ENCODE measurements at regions not wholly inside any gene's neighbourhood (a gene's known extent, or its start where the extent isn't known, plus 50 kb on each side); places are given as distances from the start of the nearest gene placed in this dataset.
A peak's percentile ranks its signal among the peaks of the same experiment; 100 is the strongest.
"Not testable (repeated sequence)": the region's sequence is repeated elsewhere in the genome, so short reads cannot be mapped to it uniquely, and the experiment has no call there.

DNA sequence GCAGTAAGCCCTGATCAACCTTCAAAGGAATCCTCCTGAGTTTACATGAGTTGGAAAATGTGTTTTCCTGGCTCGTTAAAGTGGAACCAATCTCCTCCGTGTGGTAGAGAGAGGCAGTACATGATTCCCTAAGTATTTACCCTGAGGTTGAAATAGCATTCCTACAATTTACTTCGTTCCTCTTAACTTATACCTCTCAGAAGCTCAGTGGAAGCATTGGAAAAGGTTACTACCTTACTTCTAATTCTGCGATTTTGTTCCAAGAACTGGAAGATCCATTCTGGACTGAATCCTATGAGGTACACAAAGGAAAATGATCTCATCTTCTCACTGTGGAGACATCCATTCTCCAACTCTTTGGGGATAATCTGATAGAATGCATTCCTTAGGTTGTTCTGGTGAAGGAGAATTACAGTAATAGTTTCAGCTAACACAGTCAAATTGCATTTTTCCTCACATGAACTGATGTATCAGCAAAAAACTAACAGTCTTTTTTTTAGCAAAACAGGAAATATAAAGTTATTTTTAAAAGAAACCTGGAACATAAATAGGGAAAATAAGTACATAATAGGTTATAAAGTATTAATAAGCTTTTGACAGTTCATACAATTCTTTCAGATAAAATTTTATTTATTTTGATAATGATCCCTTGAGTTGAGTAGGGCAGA is 475.6 kb downstream of the PDZRN4 start:
- H3K36me3 ChIP-seq (ENCODE audit: control insufficient read depth, insufficient read depth, low read length): no peaks in the 10 kb centered on the region
- no peaks in the 10 kb centered on the region for H3K9me3 ChIP-seq (replicated peaks; ENCODE audit: control insufficient read depth, low read depth, low read length)
- peak; percentile 82 for DNase-seq
- no peak overlapping the region for H3K4me3 ChIP-seq (ENCODE audit: low read length)
- H3K27me3 ChIP-seq (ENCODE audit: control insufficient read depth, insufficient read depth, low read length): no peaks in the 10 kb centered on the region
- no peaks in the 10 kb centered on the region for H3K4me1 ChIP-seq (ENCODE audit: control insufficient read depth, insufficient read depth, low read length)
- no CpG with 5 or more reads among the region's 4 CpGs for WGBS (ENCODE audit: insufficient coverage)
- H3K27ac ChIP-seq (ENCODE audit: low read length): no peak overlapping the region

- 80% methylated on average over 2 of the region's 4 CpGs for WGBS (ENCODE audit: insufficient coverage)
- no peak for DNase-seq
- Histone ChIP-seq H3K27ac (ENCODE audit: low read length) (no peak overlapping the region), H3K9me3 (replicated peaks; ENCODE audit: control insufficient read depth, low read depth, low read length) (no peaks in the 10 kb centered on the region), H3K36me3 (ENCODE audit: control insufficient read depth, insufficient read depth, low read length) (no peaks in the 10 kb centered on the region), H3K4me3 (ENCODE audit: low read length) (no peak overlapping the region), H3K4me1 (ENCODE audit: control insufficient read depth, insufficient read depth, low read length) (no peaks in the 10 kb centered on the region), H3K27me3 (ENCODE audit: control insufficient read depth, insufficient read depth, low read length) (no peaks in the 10 kb centered on the region)
Observed at GRCh38 chr12:41661141-41661765, 473.1 kb downstream of the PDZRN4 start.

DNA sequence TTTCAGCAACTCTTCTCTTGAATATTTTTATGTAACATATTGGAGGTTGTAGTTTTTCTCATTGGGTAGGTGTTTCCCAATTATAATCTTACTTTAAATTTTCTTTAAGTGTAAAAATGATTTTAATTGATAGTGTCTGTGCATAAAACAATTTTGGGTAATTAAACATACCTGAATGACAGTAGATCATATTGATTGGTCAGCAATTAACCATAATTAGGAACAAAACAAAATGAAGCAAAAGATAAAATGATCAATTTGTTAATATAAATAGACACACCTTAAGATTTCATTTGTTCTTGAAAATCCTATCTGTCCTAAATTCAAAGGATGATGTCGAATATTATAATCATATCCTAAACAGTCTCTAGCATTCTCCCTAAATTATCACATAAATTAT is 468.3 kb downstream of the PDZRN4 start:
- Histone ChIP-seq H3K27ac (ENCODE audit: low read length) (no peak overlapping the region), H3K4me1 (ENCODE audit: control insufficient read depth, insufficient read depth, low read length) (no peaks in the 10 kb centered on the region), H3K27me3 (ENCODE audit: control insufficient read depth, insufficient read depth, low read length) (no peaks in the 10 kb centered on the region), H3K36me3 (ENCODE audit: control insufficient read depth, insufficient read depth, low read length) (no peaks in the 10 kb centered on the region), H3K9me3 (replicated peaks; ENCODE audit: control insufficient read depth, low read depth, low read length) (no peaks in the 10 kb centered on the region), H3K4me3 (ENCODE audit: low read length) (no peak overlapping the region)
- no CpG with 5 or more reads among the region's 1 CpG for WGBS (ENCODE audit: insufficient coverage)
- DNase-seq: no peak

GRCh38 chr12:41653386-41654326 is 465.5 kb downstream of the PDZRN4 start:
- Histone ChIP-seq H3K27me3 (ENCODE audit: control insufficient read depth, insufficient read depth, low read length) (no peaks in the 10 kb centered on the region), H3K36me3 (ENCODE audit: control insufficient read depth, insufficient read depth, low read length) (no peaks in the 10 kb centered on the region), H3K27ac (ENCODE audit: low read length) (no peak overlapping the region), H3K9me3 (replicated peaks; ENCODE audit: control insufficient read depth, low read depth, low read length) (no peaks in the 10 kb centered on the region), H3K4me1 (ENCODE audit: control insufficient read depth, insufficient read depth, low read length) (no peaks in the 10 kb centered on the region), H3K4me3 (ENCODE audit: low read length) (no peak overlapping the region)
- no peak for DNase-seq
- no CpG with 5 or more reads among the region's 7 CpGs for WGBS (ENCODE audit: insufficient coverage)

DNA sequence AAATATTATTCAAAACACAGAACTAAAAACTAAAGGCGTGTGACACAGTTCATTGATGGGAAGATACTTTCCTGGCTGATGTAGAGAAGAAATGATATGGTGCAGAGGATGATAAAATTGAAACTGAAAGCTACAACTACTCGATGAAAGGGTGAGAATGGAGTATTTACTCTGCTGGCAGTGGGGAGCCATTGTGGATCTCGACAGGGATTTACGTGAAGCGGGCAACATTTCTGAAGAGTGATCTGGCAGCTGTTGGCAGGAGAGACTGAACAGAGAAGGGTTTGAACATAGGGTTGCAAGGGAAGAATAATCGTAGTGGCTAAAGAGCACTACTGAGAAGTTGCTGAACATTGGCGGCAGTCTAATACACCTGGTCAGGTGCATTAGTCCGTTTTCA is 464.9 kb downstream of the PDZRN4 start:
- Histone ChIP-seq H3K36me3 (ENCODE audit: control insufficient read depth, insufficient read depth, low read length) (no peaks in the 10 kb centered on the region), H3K9me3 (replicated peaks; ENCODE audit: control insufficient read depth, low read depth, low read length) (no peaks in the 10 kb centered on the region), H3K4me1 (ENCODE audit: control insufficient read depth, insufficient read depth, low read length) (no peaks in the 10 kb centered on the region), H3K4me3 (ENCODE audit: low read length) (no peak overlapping the region), H3K27ac (ENCODE audit: low read length) (no peak overlapping the region), H3K27me3 (ENCODE audit: control insufficient read depth, insufficient read depth, low read length) (no peaks in the 10 kb centered on the region)
- WGBS (ENCODE audit: insufficient coverage): 98% methylated on average over 4 of the region's 8 CpGs
- DNase-seq: no peak

DNA sequence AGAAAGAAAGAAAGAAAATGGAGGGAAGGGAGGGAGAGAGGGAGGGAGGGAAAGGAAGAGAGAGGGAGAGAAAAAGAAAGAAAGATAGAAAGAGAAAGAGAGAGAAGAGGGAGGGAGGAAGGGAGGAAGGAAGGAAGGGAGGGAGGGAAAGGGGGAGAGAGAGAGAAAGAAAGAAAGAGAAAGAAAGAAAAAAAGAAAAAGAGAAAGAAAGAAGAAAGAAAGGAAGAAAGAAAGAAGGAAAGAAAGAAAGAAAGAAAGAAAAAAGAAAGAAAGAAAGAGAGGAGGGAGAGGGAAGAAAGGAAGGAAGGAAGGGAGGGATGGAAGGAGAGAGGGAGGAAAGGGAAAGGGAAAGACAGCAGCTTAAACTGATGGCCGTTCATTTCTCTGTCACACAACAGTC is 457.5 kb downstream of the PDZRN4 start:
- no peaks in the 10 kb centered on the region for H3K9me3 ChIP-seq (replicated peaks; ENCODE audit: control insufficient read depth, low read depth, low read length)
- H3K4me3 ChIP-seq (ENCODE audit: low read length): no peak overlapping the region
- H3K4me1 ChIP-seq (ENCODE audit: control insufficient read depth, insufficient read depth, low read length): no peaks in the 10 kb centered on the region
- no CpG with 5 or more reads among the region's 1 CpG for WGBS (ENCODE audit: insufficient coverage)
- DNase-seq: no peak
- H3K27ac ChIP-seq (ENCODE audit: low read length): no peak overlapping the region
- no peaks in the 10 kb centered on the region for H3K27me3 ChIP-seq (ENCODE audit: control insufficient read depth, insufficient read depth, low read length)
- H3K36me3 ChIP-seq (ENCODE audit: control insufficient read depth, insufficient read depth, low read length): no peaks in the 10 kb centered on the region

GRCh38 chr12:41642808-41643207 is 454.7 kb downstream of the PDZRN4 start:
- not testable (repeated sequence) for H3K27ac ChIP-seq (ENCODE audit: low read length); H3K4me1 ChIP-seq (ENCODE audit: control insufficient read depth, insufficient read depth, low read length); H3K27me3 ChIP-seq (ENCODE audit: control insufficient read depth, insufficient read depth, low read length); H3K36me3 ChIP-seq (ENCODE audit: control insufficient read depth, insufficient read depth, low read length); H3K4me3 ChIP-seq (ENCODE audit: low read length); H3K9me3 ChIP-seq (replicated peaks; ENCODE audit: control insufficient read depth, low read depth, low read length); DNase-seq
- WGBS (ENCODE audit: insufficient coverage): 90% methylated on average over 11 of the region's 11 CpGs

GRCh38 chr12:41636653-41637052 is 448.5 kb downstream of the PDZRN4 start:
- H3K9me3 ChIP-seq (replicated peaks; ENCODE audit: control insufficient read depth, low read depth, low read length): no peaks in the 10 kb centered on the region
- H3K27ac ChIP-seq (ENCODE audit: low read length): no peak overlapping the region
- no peaks in the 10 kb centered on the region for H3K4me1 ChIP-seq (ENCODE audit: control insufficient read depth, insufficient read depth, low read length)
- H3K36me3 ChIP-seq (ENCODE audit: control insufficient read depth, insufficient read depth, low read length): no peaks in the 10 kb centered on the region
- WGBS (ENCODE audit: insufficient coverage): 87% methylated on average over 4 of the region's 4 CpGs
- no peak overlapping the region for H3K4me3 ChIP-seq (ENCODE audit: low read length)
- no peaks in the 10 kb centered on the region for H3K27me3 ChIP-seq (ENCODE audit: control insufficient read depth, insufficient read depth, low read length)
- no peak for DNase-seq

DNA sequence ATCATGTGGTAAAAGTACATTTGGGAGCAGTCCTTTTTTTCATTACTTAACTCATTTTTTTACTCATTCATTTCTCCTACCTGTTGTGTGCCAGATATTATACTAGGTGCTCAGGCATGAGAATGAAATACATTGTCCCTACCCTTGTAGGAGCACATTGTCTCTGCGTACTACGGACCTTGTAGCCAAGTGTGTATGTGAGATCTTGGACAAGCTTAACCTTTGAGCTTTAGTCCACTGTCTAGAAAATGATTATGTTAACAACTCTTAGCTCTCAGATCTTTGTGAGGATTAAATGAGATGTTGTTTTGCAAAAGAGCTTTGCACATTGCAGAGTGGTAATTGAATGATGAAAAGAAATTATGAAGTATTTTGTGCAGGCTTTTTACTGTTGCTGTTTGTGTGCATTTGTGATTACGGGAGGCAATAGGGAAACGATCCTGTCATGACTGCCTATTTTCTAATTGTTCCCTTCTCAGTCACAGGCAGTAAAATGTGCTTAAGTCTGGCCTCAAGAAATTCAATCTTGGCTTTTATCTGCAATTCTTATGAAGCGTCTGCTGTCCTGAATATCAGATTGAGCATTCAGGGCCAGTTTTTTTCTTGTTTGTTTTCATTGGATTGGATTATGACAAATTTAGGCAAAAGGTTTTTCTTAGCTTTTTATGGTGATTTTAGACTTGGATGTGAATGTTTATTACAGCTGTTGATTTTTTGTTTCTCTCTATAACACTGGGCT is 447.7 kb downstream of the PDZRN4 start:
- no peaks in the 10 kb centered on the region for H3K36me3 ChIP-seq (ENCODE audit: control insufficient read depth, insufficient read depth, low read length)
- peak; percentile 9 for DNase-seq
- no peaks in the 10 kb centered on the region for H3K9me3 ChIP-seq (replicated peaks; ENCODE audit: control insufficient read depth, low read depth, low read length)
- no peaks in the 10 kb centered on the region for H3K4me1 ChIP-seq (ENCODE audit: control insufficient read depth, insufficient read depth, low read length)
- H3K4me3 ChIP-seq (ENCODE audit: low read length): no peak overlapping the region
- WGBS (ENCODE audit: insufficient coverage): no CpG with 5 or more reads among the region's 5 CpGs
- H3K27ac ChIP-seq (ENCODE audit: low read length): no peak overlapping the region
- H3K27me3 ChIP-seq (ENCODE audit: control insufficient read depth, insufficient read depth, low read length): no peaks in the 10 kb centered on the region

DNA sequence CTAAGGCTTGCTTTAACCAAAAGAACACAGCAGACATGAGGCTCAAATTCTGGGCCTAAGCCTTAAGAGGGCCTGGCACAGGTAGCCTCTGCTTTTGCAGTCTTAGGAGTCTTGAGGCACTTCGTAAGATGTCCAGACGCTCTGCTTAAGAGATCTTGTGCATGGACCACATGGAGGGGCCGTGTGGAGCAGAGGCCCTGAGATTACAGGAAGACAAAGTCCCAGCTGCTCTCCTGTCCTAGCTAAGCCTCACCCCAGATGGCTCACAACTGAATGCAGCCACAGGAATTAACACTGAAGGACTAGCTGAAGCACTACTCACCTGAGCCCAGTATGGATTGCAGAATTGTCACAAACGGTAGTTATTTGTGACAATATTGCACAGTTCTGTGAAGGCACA is 446.0 kb downstream of the PDZRN4 start:
- Histone ChIP-seq H3K4me1 (ENCODE audit: control insufficient read depth, insufficient read depth, low read length) (no peaks in the 10 kb centered on the region), H3K36me3 (ENCODE audit: control insufficient read depth, insufficient read depth, low read length) (no peaks in the 10 kb centered on the region), H3K27ac (ENCODE audit: low read length) (no peak overlapping the region), H3K27me3 (ENCODE audit: control insufficient read depth, insufficient read depth, low read length) (no peaks in the 10 kb centered on the region), H3K4me3 (ENCODE audit: low read length) (no peak overlapping the region), H3K9me3 (replicated peaks; ENCODE audit: control insufficient read depth, low read depth, low read length) (no peaks in the 10 kb centered on the region)
- WGBS (ENCODE audit: insufficient coverage): 48% methylated on average over 3 of the region's 4 CpGs
- DNase-seq: no peak

Data from muscle of leg (tissue), 3 donors.